ENCODE measurements at regions not wholly inside any gene's neighbourhood (a gene's known extent, or its start where the extent isn't known, plus 50 kb on each side); places are given as distances from the start of the nearest gene placed in this dataset.
"Not testable (repeated sequence)": the region's sequence is repeated elsewhere in the genome, so short reads cannot be mapped to it uniquely, and the experiment has no call there.

GRCh38 chr1:148386031-148386398 lies 97.1 kb downstream of the PPIAL4G start:
- DNase-seq (ENCODE audit: low read depth), result not testable (repeated sequence)

- DNase-seq (ENCODE audit: low read depth), result no peak
Measured at GRCh38 chr1:148385371-148386030, 97.6 kb downstream of the PPIAL4G start.

- DNase-seq (ENCODE audit: low read depth), result no peak
Measured at GRCh38 chr1:148383966-148384365, 99.1 kb downstream of the PPIAL4G start.

GRCh38 chr1:148379697-148380096 lies 103.4 kb downstream of the PPIAL4G start:
- no peak for DNase-seq (ENCODE audit: low read depth)

GRCh38 chr1:148379170-148379500 lies 104.0 kb downstream of the PPIAL4G start:
- no peak for DNase-seq (ENCODE audit: low read depth)

- DNase-seq (ENCODE audit: low read depth), result not testable (repeated sequence)
Measured at GRCh38 chr1:148377992-148378391, 105.1 kb downstream of the PPIAL4G start.

- DNase-seq (ENCODE audit: low read depth), result not testable (repeated sequence)
Measured at GRCh38 chr1:148377045-148377444, 106.1 kb downstream of the PPIAL4G start.

- DNase-seq (ENCODE audit: low read depth), result no peak
Measured at GRCh38 chr1:148374101-148374500, 109.0 kb downstream of the PPIAL4G start.

GRCh38 chr1:148373192-148373925 lies 109.7 kb downstream of the PPIAL4G start:
- no peak for DNase-seq (ENCODE audit: low read depth)

- no peak for DNase-seq (ENCODE audit: low read depth)
Measured at GRCh38 chr1:148372731-148373130, 110.4 kb downstream of the PPIAL4G start.

GRCh38 chr1:148372051-148372726 lies 110.9 kb downstream of the PPIAL4G start:
- not testable (repeated sequence) for DNase-seq (ENCODE audit: low read depth)

GRCh38 chr1:148371551-148371994 lies 111.5 kb downstream of the PPIAL4G start:
- DNase-seq (ENCODE audit: low read depth), result peak; percentile 65

- DNase-seq (ENCODE audit: low read depth), result not testable (repeated sequence)
Measured at GRCh38 chr1:148370661-148371060, 112.4 kb downstream of the PPIAL4G start.

- DNase-seq (ENCODE audit: low read depth), result no peak
Measured at GRCh38 chr1:148367596-148367995, 115.5 kb downstream of the PPIAL4G start.

- DNase-seq (ENCODE audit: low read depth), result not testable (repeated sequence)
Measured at GRCh38 chr1:148366136-148366753, 116.9 kb downstream of the PPIAL4G start.

- not testable (repeated sequence) for DNase-seq (ENCODE audit: low read depth)
Measured at GRCh38 chr1:148365151-148365550, 118.0 kb downstream of the PPIAL4G start.

GRCh38 chr1:148363979-148364378 lies 119.1 kb downstream of the PPIAL4G start:
- not testable (repeated sequence) for DNase-seq (ENCODE audit: low read depth)

- no peak for DNase-seq (ENCODE audit: low read depth)
Measured at GRCh38 chr1:148363439-148363810, 119.7 kb downstream of the PPIAL4G start.

GRCh38 chr1:148362626-148363438 lies 120.3 kb downstream of the PPIAL4G start:
- no peak for DNase-seq (ENCODE audit: low read depth)

- DNase-seq (ENCODE audit: low read depth), result no peak
Measured at GRCh38 chr1:148362216-148362611, 120.9 kb downstream of the PPIAL4G start.

GRCh38 chr1:148361427-148362215 lies 121.5 kb downstream of the PPIAL4G start:
- DNase-seq (ENCODE audit: low read depth), result not testable (repeated sequence)

Measured in CMK (cell line).